Inferior parietal cortex (tissue), 1 donor: ENCODE measurements at regions not wholly inside any gene's neighbourhood (a gene's known extent, or its start where the extent isn't known, plus 50 kb on each side); places are given as distances from the start of the nearest gene placed in this dataset.

Experiments
- DNase-seq: peaks from one replicate; pipeline ENCODE4 v3.0.0-alpha.2; 2016; ENCODE audit errors: extremely low spot score

DNA sequence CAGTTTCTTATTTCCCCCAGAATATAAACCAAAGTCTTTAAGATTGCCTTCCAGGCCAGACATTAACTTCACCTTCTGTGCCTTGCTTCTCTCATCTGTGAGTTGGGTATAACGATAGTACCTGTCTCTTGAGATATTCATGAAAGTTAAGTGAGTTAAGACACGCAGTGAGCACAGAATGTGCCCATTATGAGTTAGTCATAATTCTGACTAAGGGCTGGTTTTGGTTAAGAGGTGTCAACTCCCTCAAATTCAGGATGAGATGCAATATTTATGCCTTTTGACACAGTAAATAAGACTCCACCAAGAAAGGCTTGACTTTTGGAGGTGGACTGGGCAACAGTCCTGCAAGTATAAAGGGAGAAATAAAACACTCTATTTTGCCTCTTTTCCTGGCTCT is 528.7 kb upstream of the IGFBP3 start:
- DNase-seq: no peak

DNA sequence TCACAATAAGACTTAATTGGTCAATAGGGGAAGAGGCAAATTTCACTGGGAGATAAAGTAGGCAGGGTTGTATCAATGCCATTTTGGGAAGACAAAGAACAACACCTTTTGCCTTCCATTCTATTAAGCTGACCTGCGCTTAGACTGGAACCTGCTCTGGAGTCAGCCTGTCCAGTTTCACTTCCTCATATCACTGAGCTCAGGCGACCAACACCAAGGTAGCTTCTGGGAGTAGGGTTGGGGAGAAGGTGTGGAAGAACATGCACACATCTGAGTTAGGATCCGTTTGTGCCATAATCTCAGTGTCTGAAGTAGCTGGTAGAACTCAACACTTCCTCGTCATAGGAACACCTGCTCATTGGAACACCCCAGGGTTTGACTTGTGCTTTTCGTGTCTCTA is 527.4 kb upstream of the IGFBP3 start:
- no peak for DNase-seq

DNA sequence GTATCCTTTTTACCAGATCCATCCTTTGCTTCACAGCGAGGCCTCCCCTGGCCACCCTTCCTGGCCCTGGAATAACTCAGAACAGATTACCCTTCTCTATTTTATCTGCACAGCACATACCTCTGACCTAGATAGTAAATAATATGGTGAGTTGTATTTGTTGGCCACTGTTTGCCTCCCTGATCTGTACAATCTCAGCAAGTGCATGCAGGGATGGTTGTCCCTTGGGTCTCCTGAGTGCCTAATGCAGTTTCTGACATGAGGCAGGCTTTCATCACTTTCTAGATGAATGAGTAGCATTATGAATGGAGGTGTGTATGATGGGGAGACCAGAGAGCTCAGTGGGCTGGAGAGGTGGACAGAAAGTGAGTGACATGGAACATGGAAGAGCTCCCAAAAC is 525.1 kb upstream of the IGFBP3 start:
- DNase-seq: no peak

DNA sequence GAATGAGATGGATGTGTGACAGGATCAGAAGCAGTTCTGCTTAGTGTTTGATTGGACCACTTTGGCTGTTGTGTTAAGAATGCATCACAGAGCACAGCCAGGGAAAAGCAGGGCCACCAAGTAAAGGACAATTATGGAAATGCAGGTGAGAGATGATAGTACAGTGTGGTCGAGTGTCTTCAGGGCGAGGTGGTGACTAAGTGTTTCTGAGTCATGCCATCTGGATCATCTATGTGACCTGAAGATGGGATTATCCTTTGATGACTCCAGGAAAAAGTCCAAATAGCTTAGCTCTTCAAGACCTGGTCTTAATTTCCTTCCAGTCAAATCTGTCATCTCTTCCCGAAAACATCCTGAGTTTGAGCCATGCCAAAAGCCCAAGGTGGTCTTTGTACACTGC is 523.2 kb upstream of the IGFBP3 start:
- DNase-seq: no peak

DNA sequence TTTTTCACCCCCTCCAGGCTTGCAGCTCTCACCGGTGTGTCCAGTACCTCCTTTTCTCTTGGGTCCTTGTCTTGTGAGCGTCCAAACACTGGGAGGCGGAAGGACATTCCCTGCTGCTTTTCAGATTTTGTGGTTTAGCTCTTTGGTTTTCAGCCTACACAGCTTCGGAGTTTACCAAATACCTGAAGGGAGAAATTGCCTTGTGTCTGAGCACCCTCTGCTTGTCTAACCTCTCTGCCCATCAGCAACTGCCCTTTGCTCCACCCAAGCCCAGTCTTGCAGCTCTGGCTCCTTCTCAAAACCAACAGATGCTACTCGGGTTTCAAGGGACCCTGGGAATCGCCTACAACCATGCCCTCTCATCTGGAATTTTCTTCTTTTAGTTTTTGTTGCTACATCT is 519.1 kb upstream of the IGFBP3 start:
- no peak for DNase-seq

DNA sequence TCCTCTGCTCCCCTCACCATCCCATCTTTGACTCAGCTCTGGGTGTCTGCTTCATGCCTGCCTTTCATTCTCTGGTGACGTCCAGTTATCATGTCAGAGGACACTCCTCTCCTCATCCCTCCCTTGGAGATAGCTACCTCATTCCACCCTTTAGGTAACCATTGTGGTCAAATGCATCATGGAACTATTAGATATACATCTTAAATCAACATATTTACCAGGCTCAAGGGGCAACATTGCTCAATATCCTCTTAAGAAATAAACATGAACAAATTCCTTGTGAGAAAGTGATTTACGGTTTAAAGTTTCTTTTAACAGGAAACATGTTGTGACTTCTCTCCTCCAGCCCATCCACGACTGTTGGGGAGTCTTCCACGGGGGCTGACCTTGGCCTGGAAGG is 511.6 kb upstream of the IGFBP3 start:
- no peak for DNase-seq

DNA sequence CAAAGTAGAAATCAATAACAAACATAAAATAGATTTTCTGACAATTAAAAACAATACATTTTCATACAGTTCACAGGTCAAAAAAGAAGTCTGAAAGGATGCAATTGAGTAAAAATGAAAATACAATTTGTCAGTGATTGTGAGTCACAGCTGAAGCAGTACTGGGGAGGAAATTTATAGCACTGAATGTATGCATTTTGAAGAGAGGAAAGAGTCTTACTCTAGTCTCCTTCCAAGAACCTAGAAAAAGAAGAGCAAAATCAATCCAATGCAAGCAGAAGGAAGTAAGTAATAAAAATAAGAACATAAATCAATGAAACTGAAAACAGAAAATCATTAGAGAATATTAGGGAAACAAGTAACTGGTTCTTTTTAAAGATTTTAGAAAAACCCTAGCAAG is 507.2 kb upstream of the IGFBP3 start:
- no peak for DNase-seq

DNA sequence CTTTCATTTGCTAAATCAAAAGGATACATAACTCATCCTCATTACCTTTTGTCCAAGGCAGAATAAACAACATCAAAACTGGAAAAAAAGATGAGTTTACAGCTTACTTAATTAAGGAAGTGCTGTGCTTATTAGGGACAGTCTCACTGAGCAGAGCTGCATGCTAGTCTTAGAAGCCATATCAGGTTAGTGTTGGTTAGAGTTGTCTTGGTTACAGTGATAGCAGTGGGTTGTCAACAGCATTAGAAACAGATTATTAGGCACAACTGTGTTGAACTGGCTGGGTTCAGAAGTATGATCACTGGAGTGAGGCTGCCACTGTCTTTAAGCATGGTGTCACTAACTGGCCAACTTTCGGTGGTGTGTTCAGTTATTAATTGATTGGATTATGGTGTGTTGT is 503.9 kb upstream of the IGFBP3 start:
- no peak for DNase-seq

DNA sequence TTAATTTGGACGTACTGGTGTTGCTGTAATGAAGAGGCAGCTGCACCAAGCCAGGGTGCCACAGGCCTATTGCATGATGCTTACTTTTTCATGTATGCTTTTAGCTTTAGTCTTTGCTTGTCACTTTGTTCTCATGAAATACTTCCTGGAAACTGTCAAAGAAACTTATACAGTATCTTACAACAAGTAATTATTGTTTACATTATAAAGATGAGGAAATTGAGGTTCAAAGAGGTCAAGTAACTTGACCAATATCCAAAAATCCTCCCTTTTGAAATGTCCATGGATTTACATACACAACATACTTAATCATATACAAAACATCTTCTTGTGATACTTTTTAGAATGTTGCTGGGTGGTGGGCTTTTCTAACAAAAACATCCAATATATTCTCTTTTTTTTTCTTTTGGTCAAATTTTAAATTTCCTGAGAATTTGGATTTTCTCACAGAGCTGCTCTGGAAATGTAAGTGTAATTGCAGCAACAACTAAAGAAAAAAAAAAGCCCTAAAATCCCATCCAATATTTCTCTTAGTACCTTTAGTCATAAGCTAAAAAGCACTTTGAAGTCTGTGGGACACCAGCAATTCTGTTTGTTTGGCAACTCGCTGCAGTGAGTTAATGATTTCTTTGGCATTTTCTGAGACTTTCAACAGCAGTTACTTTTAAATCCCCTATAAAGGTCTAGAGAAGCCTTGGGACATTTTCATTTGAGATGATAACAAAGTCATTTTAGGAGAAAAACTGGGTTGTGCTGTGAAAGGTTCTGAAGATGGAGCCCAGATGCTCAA is 500.6 kb upstream of the IGFBP3 start:
- no peak for DNase-seq

DNA sequence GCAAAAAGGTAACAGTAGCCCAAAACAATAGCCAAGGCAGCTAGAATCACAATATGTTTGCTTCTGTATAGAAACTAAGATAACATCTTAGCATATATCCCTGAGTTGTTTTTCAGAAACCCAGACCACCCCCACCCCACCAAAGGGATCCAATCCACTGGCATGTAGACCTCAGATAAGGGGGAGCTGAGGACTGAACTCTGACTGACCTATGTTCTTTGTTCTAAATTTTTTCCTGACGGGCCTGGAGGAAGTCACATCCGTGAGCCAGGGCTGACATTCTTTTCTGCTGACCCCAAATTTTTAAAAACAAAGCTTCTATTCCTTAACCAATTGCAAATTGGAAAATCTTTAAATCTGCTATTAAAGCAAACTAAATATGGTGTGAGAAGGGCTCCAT is 493.9 kb upstream of the IGFBP3 start:
- DNase-seq: no peak

DNA sequence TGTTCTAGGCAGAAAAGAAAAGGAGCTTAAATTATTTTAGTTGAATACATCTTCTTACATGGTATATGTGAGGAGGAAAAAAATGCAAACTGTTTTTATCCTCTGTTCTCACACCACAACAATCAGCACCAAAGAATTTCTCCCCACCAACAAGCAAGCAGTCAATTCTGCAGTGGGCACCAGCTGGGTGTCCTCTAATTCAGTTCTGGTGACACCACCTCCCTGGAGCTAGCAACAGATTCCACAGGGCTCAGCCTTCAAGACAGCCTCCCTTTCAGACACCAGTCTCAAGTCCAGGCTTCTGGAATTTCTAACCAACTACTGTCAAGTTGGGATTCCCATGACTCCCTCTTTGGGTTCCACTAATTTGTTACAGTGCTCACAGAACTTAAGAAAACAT is 490.2 kb upstream of the IGFBP3 start:
- DNase-seq: no peak

DNA sequence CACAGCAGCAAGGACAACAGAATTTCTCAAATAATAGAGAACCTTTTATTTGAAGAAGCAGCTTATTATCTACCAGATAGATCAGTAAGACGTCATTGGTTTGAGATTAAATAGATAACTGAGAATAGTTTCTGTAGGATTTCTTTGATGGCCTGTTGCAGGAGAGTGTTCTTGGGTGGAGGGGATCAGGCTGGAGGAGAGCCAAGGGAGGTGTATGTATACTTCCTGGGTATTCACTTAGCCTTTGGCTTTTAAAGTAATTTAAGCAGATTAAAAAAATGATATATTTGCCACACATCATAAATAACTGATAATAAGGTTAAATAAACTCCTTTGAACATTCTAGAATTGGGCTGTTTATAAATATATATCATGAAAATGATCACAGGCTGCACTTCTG is 486.1 kb upstream of the IGFBP3 start:
- no peak for DNase-seq

DNA sequence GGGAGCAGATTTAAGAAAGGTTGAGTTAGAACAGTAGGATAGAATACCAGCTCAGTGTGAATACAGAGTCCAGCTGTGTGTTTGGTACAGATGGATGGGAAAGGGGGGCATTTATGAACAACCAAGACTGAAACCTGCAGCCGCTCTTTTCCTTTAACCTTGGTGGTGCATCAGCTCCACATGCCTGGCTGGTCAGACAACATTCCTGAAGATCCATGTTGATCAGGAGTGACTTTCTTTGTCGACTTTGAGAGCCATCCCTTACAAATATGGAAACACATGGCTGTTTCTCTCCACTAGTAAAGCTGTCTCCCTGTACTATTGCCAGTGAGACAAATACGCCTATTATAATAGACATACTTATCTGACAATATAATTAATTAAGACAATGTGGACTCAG is 476.5 kb upstream of the IGFBP3 start:
- no peak for DNase-seq

DNA sequence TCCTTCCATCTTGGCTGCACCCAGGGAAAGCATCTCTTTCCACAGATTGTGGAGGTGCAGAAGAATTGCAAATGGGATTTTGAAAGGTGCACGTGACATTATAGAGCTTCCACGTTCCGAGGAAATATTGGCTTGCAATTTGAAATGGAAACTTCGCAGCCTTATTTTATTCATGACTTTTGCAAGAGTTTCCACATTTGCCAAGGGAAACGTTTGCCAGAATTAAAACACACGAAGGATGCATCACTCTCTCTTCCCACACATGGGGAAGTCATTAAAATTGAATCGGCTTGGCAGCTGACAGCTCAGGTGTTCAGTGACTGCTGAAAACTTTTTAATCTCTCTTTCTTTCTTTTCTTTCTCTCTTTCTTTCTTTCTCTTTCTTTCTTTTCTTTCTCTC is 475.4 kb upstream of the IGFBP3 start:
- peak; percentile 2 for DNase-seq

DNA sequence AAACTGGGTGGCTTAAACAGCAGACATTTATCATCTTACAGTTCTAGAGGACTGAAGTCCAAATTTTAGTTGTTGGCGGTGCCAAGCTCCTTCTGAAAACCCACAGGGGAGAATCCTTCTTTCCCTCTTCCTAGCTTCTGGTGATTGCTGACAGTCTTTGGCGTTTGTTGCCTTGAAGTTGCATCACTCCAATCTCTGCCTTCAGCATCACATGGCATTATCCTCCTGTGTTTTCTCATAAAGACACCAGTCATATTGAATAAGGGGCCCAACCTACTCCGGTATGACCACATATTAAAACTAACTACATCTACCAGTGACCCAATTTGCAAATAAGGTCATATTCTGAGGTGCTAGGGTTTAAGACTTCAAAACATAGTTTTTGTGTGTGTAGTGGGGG is 472.1 kb upstream of the IGFBP3 start:
- no peak for DNase-seq

DNA sequence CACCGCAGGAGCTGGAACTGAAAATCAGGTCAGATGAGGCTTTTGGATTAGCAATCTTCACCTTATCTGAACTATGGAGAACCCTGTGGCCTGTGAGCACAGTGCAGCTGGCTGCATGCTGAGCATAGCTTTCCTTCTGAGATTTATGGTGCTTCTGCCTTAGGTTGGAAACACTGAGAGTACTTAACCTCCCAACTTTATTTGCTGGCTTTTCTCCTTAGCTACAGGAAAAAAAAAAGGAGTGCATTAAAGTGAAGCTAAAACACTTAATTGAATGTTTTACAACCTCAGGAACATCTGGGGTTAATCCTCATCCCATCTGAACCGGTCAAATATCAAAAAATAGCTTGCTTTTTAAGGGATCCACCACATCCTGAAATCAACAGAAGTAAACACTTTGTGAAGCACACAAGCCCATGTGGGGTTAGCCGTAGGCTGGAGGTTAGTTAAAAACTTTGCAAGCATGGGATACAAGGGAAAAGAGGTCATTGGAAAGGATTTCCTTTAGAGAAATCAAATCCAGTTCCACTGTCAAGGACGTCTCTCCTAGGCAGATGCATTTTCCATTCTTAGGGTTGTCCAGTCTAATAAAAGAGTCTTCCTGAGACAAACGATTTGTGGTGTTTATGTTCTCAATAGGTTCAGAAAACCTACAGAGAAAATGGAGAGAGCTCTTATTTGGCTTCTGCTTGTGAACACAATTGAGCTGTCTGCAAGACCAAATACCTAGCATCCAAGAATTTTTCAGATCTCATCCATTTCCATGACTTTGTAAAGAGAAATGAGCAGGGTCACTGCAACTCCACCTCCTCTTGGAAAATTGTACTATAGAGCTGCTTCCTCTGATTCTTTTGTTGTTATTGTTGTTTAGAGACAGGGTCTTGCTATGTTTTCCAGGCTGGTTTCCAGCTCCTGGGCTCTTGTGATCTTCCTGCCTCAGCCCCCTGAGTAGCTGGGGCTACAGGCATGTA is 470.4 kb upstream of the IGFBP3 start:
- no peak for DNase-seq

DNA sequence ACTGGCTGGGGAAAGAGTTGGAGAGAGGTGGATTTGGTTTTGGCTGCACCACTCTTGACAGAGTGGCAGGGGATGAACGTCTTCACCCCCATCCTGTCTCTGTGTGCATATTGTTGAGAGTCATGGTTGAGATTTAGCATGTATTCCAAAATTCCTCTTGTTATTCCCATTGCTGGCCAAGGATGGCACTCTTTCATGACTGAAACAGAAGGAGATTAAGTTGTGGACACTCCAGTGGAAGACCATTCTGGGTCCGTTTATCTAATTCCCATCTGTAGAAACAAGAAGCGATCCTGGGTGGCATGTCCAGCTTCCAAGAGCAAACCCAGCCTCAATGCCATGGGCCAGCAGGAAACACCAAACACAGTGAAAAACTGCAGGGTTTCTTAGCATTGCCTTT is 469.0 kb upstream of the IGFBP3 start:
- no peak for DNase-seq

DNA sequence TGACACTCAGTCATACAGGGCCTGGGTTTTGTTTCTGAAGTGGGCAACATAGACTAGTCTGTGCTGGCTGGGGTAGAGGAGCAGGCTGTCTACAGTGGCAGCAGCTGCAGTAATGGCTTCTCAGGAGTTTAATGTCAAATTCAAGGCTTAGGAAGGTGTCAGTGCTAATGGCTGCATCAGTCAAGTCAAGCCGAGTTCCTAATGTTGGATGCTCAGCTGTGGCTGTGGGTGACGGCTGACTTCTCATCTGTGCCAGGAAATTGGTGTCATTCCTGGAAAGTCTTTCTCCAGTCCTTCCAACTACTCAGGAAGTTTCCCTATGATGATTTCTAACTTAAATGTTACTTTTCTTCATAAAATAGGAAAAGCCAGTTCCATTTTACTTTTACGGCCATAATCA is 468.1 kb upstream of the IGFBP3 start:
- no peak for DNase-seq

DNA sequence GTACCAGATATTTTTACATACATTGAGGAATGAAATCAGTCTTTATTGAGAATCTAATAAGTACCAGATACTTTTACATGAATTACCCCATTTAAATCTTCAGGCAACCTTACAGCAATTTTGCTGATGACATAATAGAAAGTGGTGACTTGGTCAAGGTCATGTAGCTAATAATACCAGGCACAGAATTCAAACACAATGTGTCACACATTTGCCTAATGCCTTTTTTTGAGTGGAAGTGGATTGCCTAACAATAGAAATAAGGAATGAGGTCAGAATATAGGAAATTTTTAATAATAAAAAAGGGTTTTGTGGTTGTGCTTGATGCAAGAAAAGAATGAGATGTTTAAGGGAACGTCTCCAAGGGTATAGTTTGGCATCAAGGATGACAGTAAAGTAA is 466.6 kb upstream of the IGFBP3 start:
- DNase-seq: no peak

DNA sequence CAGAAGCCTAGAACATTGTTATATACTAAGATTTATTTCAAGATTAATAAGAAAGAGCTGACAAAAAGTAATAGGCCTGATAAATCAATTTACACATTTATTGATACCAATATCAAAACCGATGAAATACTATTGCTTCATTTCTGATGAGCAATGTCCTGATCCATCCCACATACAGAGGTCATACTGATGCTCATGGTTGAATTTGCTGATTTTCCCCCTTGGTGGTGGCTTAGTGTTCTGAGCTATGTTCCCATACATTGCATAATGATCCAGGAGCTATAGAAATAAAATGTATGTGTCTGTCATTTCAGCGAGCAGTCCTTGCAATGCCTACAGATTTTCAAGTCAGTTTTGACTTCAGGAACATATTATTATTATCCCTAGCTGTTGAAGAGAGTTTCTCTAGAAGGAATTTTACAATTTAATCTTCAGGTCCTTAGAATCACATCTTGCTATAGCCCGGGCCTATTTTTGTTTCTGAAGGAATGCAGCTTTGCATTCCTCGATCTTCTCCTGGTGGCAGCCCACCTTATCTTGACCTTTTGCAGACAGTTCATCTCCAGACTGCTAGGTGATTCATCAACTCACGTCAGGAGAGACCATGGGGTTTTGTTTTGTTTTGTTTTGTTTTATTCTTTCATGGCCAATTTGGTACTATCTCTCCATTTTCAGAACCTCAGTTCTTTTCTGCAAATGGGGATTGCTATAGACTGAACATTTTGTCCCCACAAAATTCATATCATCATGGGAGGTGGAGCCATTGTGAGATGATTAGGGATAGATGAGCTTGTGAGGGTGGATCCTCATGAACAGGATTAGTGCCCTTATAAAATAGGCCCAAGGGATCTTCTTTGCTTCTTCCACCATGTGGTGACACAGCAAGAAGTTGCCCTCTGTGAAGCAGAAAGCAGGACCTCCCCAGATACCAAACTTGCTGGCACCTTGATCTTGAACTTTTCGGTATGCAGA is 465.6 kb upstream of the IGFBP3 start:
- DNase-seq: no peak

DNA sequence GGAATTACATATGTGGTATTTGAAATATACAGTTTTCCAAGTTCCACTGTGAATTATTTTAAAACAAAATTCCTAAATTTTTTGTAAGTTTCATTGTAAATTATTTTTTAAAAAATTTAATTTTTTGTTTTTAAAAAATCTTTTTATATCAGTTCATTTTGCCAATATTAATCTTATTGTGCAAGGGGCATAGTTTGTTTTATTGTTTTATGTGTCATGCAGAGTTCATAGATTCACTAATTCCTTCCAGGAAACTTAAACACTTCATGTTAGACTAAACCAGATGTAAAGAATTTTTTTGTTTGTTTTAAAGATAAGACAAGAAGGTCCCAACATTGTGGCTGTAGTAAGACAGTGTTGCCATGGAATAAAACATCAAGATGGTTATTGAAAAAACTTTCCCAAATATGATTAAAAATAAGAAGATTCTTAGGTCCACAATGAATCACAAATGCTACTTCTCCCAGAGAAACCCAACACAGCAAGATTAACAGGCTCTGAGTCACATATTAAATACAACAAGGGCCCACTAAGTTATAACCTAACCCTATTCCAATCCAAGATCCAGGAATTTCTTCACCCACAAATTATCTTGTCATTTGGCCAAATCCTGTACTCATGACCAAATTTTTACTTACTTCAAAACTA is 464.7 kb upstream of the IGFBP3 start:
- DNase-seq: no peak
